Endothelial cell of umbilical vein (primary cell): ENCODE measurements at regions not wholly inside any gene's neighbourhood (a gene's known extent, or its start where the extent isn't known, plus 50 kb on each side); places are given as distances from the start of the nearest gene placed in this dataset.

Source experiments
- BruUV-seq: library from RNA; stranded (reverse); fragments of 400-500 nt; replicated peaks from 2 replicates; lab custom pipeline; 2021; lab: Mats Ljungman, UMichigan
- CTCF ChIA-PET: fragments of 300-600, 350-600 bp; sonication (Branson Sonifier 250); formaldehyde crosslinking; loops from one replicate; lab custom pipeline; 2021; ENCODE audit warnings: antibody characterized with exemption, inconsistent platforms; lab: Charles Lee
- POLR2A ChIA-PET: fragments of 300-600, 350-600 bp; sonication (Branson Sonifier 250); formaldehyde crosslinking; loops from one replicate; lab custom pipeline; 2021; ENCODE audit warnings: antibody characterized with exemption, inconsistent platforms; lab: Charles Lee
- DNase-seq: peaks from one replicate; pipeline ENCODE4 v3.0.0-alpha.2; 2011; ENCODE audit warnings: low read depth, low spot score
- FAIRE-seq: peaks from 2 replicates; lab custom pipeline; 2011; peaks lifted over from hg19 to GRCh38; lab: Jason Lieb, UNC
- H2AFZ ChIP-seq: 2 replicates; pipeline ENCODE4 v1.6.0; 2012; ENCODE audit warnings: low read depth, low read length, control low read depth, inconsistent platforms
- H3K27ac ChIP-seq: 2 replicates; pipeline ENCODE4 v1.5.1; 2011; ENCODE audit warnings: low read depth, mild to moderate bottlenecking, control low read depth, low read length, moderate library complexity; ENCODE audit not compliant: insufficient read depth
- H3K27me3 ChIP-seq, 2 experiments: 2 replicates each; pipeline versions ENCODE4 v1.6.0 to v1.6.1; 2011; ENCODE audit warnings: low read length in 2 of 2, mixed read lengths in 1 of 2; ENCODE audit not compliant: control insufficient read depth in 2 of 2, insufficient read depth in 2 of 2
- H3K36me3 ChIP-seq, 2 experiments: 2 replicates in 1 of 2; 3 replicates in 1 of 2; pipeline ENCODE4 v1.5.1; 2011; ENCODE audit warnings: low read length in 2 of 2, mild to moderate bottlenecking in 1 of 2, moderate library complexity in 1 of 2; ENCODE audit not compliant: control insufficient read depth in 2 of 2, insufficient read depth in 2 of 2; ENCODE audit errors: extremely low read depth in 1 of 2
- H3K4me1 ChIP-seq: 3 replicates; pipeline ENCODE4 v1.5.1; 2011; ENCODE audit warnings: mild to moderate bottlenecking, low read length; ENCODE audit not compliant: control insufficient read depth, insufficient read depth; ENCODE audit errors: extremely low read depth
- H3K4me2 ChIP-seq: 2 replicates; pipeline ENCODE4 v1.6.1; 2011; ENCODE audit warnings: low read length, control low read depth, mixed read lengths; ENCODE audit not compliant: insufficient read depth
- H3K4me3 ChIP-seq, 3 experiments: fragments of 200-600 bp in 1 of 3; sonication (generic), shearing (Covaris generic) in 1 of 3; replicated peaks in 1 of 3; 2 replicates each; pipeline ENCODE4 v1.5.1; 2011 to 2016; ENCODE audit warnings: control low read depth in 3 of 3, low read length in 3 of 3, mild to moderate bottlenecking in 2 of 3, inconsistent platforms in 1 of 3, low read depth in 1 of 3, moderate library complexity in 1 of 3; ENCODE audit not compliant: insufficient read depth in 1 of 3
- H3K79me2 ChIP-seq: 2 replicates; pipeline ENCODE4 v1.6.0; 2012; ENCODE audit warnings: low read length, inconsistent platforms; ENCODE audit not compliant: control insufficient read depth, insufficient read depth
- H3K9ac ChIP-seq: replicated peaks from 2 replicates; pipeline ENCODE3; 2011; ENCODE audit warnings: low read length, control low read depth; ENCODE audit not compliant: insufficient read depth; ENCODE audit errors: extremely low read depth
- H3K9me1 ChIP-seq: replicated peaks from 3 replicates; pipeline ENCODE4 v1.6.0; 2011; ENCODE audit warnings: mild to moderate bottlenecking, low read length; ENCODE audit not compliant: control insufficient read depth, insufficient read depth; ENCODE audit errors: extremely low read depth
- H3K9me3 ChIP-seq: replicated peaks from 2 replicates; pipeline ENCODE4 v1.5.1; 2012; ENCODE audit warnings: low read length, inconsistent platforms; ENCODE audit not compliant: control insufficient read depth, insufficient read depth
- H4K20me1 ChIP-seq: replicated peaks from 2 replicates; pipeline ENCODE3; 2011; ENCODE audit warnings: mild to moderate bottlenecking, low read length; ENCODE audit not compliant: control insufficient read depth, insufficient read depth; ENCODE audit errors: extremely low read depth
- EZH2 ChIP-seq: IDR thresholded peaks from 2 replicates; pipeline ENCODE4 v1.6.1; 2012; ENCODE audit warnings: borderline replicate concordance, low read depth, mild to moderate bottlenecking, moderate library complexity, low read length, inconsistent platforms; ENCODE audit not compliant: severe bottlenecking
- FOS ChIP-seq: IDR thresholded peaks from 2 replicates; pipeline ENCODE4 v1.6.1; 2011; ENCODE audit warnings: mild to moderate bottlenecking, low read length, moderate library complexity, borderline replicate concordance; ENCODE audit not compliant: insufficient read depth
- GATA2 ChIP-seq: IDR thresholded peaks from 2 replicates; pipeline ENCODE4 v1.7.0; 2011; ENCODE audit warnings: low read depth, mild to moderate bottlenecking, moderate library complexity, mixed read lengths, low read length; ENCODE audit not compliant: insufficient read length, insufficient read depth
- JUN ChIP-seq: IDR thresholded peaks from 2 replicates; pipeline ENCODE4 v1.6.1; 2011; ENCODE audit warnings: borderline replicate concordance, low read depth; ENCODE audit not compliant: insufficient read length, insufficient read depth
- MYC ChIP-seq: IDR thresholded peaks from one replicate; pipeline ENCODE4 v1.6.1; 2011; ENCODE audit warnings: mild to moderate bottlenecking, low read depth, low read length
- POLR2A ChIP-seq: IDR thresholded peaks from 2 replicates; pipeline ENCODE4 v1.6.1; 2012; ENCODE audit warnings: low read depth, mild to moderate bottlenecking, control low read depth, low read length
- POLR2AphosphoS5 ChIP-seq: IDR thresholded peaks from 2 replicates; pipeline ENCODE4 v1.6.1; 2012; ENCODE audit warnings: low read depth, mild to moderate bottlenecking, control low read depth, low read length, moderate library complexity; ENCODE audit not compliant: insufficient read depth
- dilution Hi-C: fragments of 300-500 bp; cut with MboI; formaldehyde crosslinking; loops from one replicate; pipeline ENCODE4 v1.15.0; 2019; ENCODE audit warnings: low sequenced_read_pairs; ENCODE audit not compliant: extremely low pct_ligation_motif_present
- intact Hi-C: fragments of 100-400 bp; cut with micrococcal nuclease; formaldehyde crosslinking; loops from one replicate; pipeline ENCODE4 v1.10.0; 2022
- TF ChIP-seq, protein P1 (sequence below), 2 donors: IDR thresholded peaks; 1 replicate in 1 of 2; 2 replicates in 1 of 2; pipeline ENCODE4 v1.5.1; 2011; ENCODE audit warnings: low read length in 2 of 2, mild to moderate bottlenecking in 2 of 2, moderate library complexity in 2 of 2, control low read depth in 1 of 2, inconsistent platforms in 1 of 2, low read depth in 1 of 2; ENCODE audit not compliant: insufficient read depth in 1 of 2; ENCODE audit errors: extremely low read depth in 1 of 2
- TF ChIP-seq, protein P2 (sequence below): IDR thresholded peaks from 2 replicates; pipeline ENCODE4 v1.6.1; 2011; ENCODE audit not compliant: insufficient read depth, insufficient read length

- CTCF ChIA-PET, result interaction anchor here (1.0 to 1.4 kb wide), 2 partner anchors 23 to 89 kb away, joined by 3 to 4 read pairs; no protein-coding TSS in a partner anchor
- FAIRE-seq (no peak), DNase-seq (no peak)
- Histone ChIP-seq H3K4me3 (no peak overlapping the region), H3K36me3 (no peaks in the 10 kb centered on the region), H2AFZ (no peak overlapping the region), H4K20me1 (no peaks in the 10 kb centered on the region), H3K79me2 (no peaks in the 10 kb centered on the region), H3K4me1 (no peaks in the 10 kb centered on the region), H3K9ac (no peak overlapping the region), H3K4me2 (no peak overlapping the region), H3K27me3 (no peaks in the 10 kb centered on the region), H3K9me1 (no peaks in the 10 kb centered on the region), H3K9me3 (no peaks in the 10 kb centered on the region), H3K27ac (no peak overlapping the region)
- TF ChIP-seq POLR2AphosphoS5 (no peak), POLR2A (no peak), JUN (no peak), GATA2 (no peak), MYC (no peak), EZH2 (no peak), FOS (no peak)
- TF ChIP-seq, protein P1, sequence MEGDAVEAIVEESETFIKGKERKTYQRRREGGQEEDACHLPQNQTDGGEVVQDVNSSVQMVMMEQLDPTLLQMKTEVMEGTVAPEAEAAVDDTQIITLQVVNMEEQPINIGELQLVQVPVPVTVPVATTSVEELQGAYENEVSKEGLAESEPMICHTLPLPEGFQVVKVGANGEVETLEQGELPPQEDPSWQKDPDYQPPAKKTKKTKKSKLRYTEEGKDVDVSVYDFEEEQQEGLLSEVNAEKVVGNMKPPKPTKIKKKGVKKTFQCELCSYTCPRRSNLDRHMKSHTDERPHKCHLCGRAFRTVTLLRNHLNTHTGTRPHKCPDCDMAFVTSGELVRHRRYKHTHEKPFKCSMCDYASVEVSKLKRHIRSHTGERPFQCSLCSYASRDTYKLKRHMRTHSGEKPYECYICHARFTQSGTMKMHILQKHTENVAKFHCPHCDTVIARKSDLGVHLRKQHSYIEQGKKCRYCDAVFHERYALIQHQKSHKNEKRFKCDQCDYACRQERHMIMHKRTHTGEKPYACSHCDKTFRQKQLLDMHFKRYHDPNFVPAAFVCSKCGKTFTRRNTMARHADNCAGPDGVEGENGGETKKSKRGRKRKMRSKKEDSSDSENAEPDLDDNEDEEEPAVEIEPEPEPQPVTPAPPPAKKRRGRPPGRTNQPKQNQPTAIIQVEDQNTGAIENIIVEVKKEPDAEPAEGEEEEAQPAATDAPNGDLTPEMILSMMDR (IDR thresholded peaks at IDR 0.05; ENCODE audit: extremely low read depth in 1 of 2, insufficient read depth in 1 of 2, low read depth in 1 of 2, low read length in 2 of 2), result no peak
- TF ChIP-seq, protein P2, sequence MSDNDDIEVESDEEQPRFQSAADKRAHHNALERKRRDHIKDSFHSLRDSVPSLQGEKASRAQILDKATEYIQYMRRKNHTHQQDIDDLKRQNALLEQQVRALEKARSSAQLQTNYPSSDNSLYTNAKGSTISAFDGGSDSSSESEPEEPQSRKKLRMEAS, result no peak
- no TSS peak for BruUV-seq
- dilution Hi-C loops (no loop called here), intact Hi-C loops (no loop called here)
- POLR2A ChIA-PET, result no interaction called here
Measured at GRCh38 chr5:53350991-53351770, 129.2 kb upstream of the FST start.
